GM19023 (cell line): ENCODE measurements at regions not wholly inside any gene's neighbourhood (a gene's known extent, or its start where the extent isn't known, plus 50 kb on each side); places are given as distances from the start of the nearest gene placed in this dataset.
"Not testable (repeated sequence)": the region's sequence is repeated elsewhere in the genome, so short reads cannot be mapped to it uniquely, and the experiment has no call there.

Source experiments
- ATAC-seq: cut with Tn5 transposase; IDR thresholded peaks from one replicate; pipeline ENCODE4 v1.9.1; 2021; ENCODE audit warnings: mild to moderate bottlenecking, moderate library complexity; ENCODE audit not compliant: unreplicated experiment

DNA sequence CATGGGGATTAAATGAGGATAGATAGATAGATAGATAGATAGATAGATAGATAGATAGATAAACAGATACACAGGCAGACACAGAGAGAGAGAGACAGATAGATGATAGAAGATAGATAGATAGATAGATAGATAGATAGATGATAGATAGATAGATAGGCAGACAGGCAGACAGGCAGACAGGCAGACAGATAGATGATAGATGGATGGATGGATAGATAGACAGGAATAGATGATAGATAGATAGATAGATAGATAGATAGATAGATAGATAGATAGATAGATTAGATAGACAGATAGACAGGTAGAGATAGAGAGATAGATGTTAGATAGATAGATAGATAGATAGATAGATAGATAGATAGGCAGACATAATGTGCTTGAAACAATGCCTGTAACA lies 137.3 kb downstream of the MED10 start:
- ATAC-seq: not testable (repeated sequence)

- no peak for ATAC-seq
Measured at GRCh38 chr5:6236858-6237481, 141.4 kb downstream of the MED10 start.

GRCh38 chr5:6236170-6236793 lies 142.1 kb downstream of the MED10 start:
- ATAC-seq: no peak

DNA sequence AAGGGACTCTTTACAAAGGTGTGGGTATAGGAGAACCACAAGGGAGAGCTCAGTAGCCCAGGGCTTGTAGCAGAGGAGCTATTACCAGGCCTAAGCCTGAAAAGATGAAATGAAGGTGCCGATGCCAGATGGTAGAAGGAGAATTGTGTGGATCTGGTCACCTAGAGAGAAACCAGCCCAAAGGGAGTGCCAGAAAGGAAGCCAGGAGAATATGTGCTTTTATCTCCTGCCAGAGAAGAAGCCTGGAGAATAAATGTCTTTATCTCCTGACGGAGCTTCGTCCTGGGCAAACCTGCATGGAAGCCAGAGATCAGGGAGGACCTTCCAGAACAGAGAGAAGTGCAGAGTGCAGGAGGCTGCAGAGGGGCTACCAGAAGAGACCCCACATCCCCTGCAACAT lies 142.6 kb downstream of the MED10 start:
- ATAC-seq: no peak

DNA sequence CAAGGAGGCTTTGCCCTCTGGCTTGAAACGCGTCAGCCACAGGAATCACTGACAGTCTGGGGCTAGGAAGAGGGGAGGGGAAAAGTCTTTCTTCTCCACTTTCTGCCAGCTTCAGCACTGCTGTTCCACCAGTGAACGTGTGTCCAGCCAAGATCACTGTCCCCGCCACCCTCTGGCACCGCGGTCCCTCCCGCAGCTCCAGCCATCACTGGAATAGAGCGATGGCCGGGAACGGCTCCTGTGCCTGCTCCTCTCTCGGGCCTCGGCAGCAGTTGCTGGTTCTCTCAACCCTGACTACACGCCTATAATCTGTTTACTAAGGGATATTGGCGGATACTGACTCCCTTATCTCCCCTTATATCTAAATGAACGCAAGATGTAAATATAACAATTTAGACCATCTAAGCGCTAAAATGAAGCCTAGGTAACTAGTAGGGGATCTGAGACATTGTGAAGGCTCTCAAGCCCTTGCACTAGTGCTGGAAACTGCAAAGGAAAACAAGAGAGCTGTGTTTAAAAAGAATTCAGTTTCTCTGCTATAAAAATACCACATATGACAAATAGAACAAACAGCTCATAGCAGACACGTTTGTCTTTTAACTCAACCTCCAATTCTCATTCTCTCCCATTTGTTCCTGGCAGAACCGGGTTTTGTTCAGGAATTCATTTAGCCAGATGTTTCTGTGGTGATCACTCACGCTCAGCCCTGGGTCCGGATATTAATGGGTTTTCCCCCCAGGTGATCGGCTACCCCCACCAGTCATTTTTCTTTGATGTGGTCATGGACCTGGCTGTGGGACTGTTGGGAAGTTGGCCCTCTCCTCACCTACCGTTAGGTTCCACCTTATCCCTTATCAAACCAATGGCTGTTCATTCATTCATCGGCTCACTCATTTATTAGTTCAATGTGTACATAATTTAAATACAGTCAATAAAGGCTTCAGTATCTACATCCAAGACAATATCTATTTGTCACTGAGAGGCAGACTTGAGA lies 149.8 kb downstream of the MED10 start:
- ATAC-seq: no peak

DNA sequence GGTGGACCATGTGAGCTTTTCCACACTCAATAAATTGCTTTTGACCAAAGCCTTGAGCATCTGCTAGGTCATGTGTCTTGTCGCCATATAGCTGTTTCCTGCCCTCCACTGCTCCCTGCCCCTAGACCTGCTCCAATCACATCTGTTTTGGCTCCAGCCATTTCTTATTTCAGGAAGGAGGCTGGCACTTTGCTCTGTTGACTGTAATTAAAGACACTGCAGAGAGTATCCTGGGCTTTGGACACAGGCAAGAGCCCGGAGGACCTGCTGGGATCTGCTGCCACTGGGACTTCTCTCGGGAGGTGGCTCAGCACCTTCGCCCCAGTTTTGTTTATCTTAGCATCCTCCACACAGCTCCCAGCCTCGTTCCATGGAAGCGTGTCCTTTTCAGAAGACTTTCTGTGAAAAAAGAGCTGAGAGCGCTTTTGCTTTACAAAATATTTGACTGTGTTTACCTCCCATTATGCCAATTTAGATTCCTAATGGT lies 153.2 kb downstream of the MED10 start:
- ATAC-seq: no peak

DNA sequence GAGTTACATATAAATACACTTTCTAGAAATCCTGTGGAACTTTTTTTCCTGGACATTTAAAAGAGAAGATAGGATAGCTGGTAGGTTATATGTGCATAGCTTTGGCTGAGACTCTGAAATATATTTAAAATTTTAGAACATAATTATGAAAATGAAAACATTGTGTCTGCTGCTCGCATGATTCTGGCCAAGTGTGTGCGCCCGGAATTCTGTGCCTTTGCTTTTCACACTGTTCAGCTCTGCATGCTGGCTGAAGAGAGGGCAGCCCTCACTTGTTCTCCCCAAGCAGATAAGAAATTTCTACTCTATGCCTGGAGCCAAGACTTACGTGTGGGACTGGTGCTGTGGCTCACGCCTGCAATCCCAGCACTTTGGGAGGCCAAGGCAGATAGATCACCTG lies 153.9 kb downstream of the MED10 start:
- ATAC-seq: no peak

DNA sequence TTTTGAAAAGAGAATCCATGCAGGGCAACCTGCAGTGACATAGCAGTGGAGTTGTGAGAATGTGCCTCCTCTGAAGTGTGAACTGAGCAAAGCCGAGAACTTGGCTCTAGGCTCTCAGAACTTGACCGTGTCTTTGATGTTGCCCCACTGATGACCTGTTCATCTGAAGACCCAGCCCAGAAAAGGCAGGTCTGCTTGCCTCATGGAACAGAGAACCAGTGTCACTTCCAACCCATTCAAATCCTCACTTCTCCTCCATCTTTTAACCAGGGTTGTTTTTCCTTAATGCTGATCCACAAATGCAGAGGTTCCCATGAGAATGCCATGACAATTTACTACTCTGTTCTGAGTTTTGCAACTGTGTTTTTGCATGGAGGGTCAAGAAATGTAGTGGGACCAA lies 155.4 kb downstream of the MED10 start:
- ATAC-seq: no peak

DNA sequence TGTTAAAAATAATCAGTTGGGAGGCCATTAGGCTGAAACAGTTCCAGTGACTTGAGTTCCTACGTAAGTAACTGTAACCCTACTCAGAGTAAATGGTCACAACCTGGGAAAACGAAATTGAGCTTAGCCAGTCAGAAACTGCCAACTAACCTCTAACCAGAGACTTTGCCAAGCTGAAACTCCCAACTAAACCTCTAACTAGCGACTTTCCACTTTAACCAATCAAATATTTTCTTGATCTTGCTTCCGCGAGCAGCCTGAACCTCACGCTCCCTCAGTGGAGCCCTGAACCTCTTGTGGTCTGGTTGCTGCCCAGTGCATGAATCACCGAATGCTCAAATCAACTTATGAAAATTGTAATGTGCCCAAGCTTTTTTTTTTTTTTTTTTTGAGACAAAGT lies 156.2 kb downstream of the MED10 start:
- ATAC-seq: no peak

DNA sequence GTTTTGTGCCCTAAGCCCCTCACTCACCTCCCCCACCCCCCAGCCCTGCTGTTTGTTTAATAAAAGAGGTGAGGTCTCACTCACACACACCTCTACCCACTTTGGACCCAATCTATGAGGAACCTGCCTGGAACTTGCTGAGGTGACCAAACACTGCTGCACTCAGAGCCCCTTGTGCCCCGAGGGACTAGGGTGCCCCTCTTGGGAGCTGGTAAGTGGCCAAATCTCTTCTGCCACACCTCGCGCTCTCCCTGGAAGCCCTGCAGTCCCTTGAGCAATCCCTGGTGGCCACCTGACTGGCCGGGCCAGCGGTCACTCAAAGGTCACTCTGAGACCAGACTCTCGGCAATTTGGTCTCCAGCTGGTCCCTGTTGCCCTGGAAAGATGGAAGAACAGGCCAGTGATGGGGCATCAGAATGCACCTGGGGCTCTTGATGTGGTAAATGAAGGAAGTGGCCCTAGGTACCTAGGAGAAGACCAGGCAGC lies 157.2 kb downstream of the MED10 start:
- ATAC-seq: no peak

DNA sequence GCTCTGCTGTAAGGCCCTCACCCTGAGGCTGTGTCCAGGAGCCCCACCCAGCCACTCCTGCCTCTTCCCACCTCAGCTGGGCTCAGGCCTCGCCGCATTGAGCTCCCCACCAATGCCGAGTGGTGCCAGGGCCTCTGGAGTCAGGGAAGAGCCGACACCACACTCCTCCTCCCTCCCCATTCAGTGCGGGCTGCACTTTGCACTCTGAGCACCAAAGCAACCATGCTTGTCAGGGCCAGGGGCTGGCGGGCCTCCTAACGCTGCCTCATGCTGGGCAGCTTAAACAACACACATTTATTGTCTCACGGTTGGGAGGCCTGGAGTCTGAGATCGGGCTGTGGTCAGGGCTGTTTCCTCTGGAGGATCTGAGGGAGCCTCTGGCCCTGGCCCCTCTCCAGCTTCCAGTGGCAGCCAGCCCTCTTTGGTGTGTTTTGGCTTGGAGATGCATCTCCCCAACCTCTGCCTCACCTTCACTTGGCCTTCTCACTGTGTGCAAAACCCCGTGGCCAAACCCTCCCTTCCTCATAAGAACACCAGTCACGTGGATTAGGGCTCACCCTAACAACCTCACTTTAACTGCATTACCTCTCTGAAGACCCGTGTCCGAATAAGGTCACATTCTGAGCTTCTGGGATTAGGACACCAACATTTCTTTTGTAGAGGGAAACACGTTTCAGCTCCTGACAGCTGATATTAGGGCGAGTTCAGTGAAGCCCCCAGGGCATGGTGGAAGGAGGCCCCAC lies 157.8 kb downstream of the MED10 start:
- ATAC-seq: no peak

DNA sequence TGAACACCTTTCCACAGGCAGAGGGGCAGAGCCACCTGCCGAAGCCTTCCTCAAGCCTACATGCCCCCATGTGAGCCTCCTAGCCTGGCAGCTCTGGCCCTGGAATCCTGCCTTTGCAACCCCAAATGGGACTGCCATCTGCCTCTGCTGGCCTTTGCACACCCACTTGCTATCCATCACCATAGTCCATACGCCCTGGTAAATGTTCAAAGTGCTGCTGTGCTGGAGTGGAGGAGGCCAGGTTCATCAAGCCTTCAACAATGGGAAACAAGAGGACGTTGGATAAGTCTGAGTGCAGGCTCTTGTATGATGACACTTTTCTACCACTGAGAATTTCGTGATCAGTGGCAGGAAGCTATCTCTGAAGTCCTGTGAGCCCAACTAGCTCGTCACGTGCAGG lies 159.8 kb downstream of the MED10 start:
- no peak for ATAC-seq

GRCh38 chr5:6218116-6218515 lies 160.2 kb downstream of the MED10 start:
- ATAC-seq: no peak

DNA sequence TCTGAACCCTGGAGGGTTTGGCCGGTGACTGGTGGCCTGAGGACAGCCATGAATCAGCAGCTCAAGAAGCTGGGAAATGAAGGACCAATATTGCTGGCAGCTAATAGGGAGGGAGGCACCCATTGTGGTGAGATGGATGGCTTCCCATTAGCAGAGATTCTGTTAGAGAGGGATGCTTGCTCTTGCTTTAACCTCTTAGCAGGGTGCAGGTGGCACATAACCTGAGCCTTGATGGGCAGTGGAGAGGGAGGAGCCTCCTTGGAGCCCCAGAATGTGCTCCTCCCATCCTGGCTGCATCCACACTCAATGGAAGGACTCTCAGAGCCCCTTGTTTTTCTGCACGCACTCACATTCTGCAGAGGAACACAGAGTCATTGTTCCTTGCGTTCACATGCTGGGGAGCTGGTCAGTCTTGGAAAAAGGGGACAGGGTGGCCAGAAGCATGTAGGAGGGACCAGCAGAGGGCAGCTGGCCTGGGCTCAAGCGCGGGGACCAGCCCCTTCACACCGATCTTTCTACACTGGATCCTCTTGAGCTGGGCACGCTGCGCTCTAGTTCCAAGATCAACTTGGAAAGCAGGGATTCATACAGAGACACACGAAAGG lies 161.8 kb downstream of the MED10 start:
- no peak for ATAC-seq

DNA sequence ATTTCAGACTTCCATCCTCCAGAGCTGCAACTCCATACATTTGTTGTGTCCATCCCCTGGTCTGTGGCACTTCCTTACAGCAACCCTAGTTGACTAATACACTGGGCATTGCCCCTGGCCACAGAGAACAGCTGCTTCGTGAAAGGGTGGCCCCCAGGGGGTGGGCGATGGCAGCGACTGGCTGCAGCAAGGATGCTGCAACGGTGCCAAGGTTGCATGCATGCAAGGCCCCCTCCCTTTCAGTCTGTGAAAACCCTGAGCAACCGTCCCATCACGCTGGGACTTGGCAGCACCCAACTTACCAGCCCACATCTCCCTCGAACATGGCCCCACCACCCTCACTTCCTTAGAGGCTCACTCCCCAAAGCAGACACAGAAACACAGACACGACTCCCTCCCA lies 162.5 kb downstream of the MED10 start:
- no peak for ATAC-seq

DNA sequence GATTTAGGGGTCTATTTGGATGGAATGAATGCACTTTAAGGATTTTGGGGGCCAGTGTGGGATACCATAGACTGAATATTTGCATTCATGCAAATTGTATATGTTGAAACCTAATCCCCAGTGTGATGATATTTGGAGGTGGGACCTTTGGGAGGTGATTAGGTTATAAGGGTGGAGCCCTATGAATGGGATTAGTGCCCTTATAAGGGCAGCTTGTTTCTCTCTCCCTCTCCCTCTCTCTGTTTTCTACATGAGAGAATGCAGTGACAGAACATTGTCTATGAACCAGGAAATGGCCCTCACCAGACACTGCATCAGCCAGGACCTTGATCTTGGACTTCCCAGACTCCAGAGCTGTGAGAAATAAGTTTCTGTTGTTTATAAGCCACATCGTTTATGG lies 166.1 kb downstream of the MED10 start:
- no peak for ATAC-seq

DNA sequence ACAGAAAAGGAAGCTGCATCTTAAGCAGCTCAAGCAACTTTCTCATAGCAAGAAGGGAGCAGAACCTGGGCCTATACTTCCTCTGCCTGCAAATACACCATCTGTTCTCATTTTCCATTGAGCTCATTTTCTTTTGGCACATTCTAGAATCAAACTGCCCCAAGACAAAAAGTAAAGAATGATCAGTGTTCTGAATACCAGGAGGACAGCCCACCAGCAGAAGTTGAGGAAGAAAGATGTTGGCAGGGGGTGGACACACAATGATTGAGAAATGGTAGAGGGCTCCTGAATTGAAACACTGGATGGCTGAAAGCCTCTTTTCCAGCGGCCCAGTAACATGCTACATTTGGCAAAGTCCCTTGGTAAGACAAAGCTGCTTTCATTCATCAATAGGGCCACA lies 171.8 kb downstream of the MED10 start:
- no peak for ATAC-seq

DNA sequence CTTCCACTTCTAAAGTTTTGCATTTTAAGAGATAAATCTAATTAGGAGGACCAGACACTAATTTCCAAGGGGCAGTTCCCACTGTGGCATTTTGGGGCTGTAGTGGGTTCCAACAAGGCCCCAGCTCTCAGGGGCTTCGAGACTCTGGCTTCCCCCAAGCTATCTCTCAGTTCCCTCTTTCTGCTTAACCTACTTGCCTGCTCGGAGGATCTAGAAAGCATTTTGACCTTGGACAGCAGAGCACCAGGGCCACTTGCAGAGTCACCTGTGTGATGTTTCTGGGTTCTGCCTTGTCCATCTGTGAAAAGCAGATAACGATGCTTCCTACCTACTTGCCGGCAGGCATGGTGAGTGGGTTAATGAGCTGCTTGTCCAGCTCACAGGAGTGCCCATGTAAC lies 175.4 kb downstream of the MED10 start:
- no peak for ATAC-seq

GRCh38 chr5:6202149-6202967 lies 176.0 kb downstream of the MED10 start:
- ATAC-seq: no peak

DNA sequence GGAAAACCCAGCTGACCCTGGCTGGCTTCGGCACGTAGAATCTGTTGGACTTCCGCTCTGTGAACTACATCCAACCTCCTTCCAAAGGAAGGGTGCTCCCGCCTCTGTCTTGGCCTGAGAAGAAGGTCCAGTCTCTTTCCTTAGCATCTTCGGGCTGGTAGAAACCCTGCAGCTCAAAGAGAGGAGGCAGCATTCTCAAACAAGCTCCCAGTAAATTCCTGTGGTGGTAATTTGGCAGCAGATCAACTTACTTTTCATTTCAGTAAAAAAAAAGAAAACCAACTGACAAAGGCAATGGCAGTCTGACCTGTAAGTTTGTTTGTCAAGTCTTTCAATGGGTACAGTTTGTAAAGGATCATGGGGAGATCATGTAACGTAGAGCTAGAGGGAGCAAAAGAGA lies 176.7 kb downstream of the MED10 start:
- no peak for ATAC-seq
